ENCODE measurements at regions not wholly inside any gene's neighbourhood (a gene's known extent, or its start where the extent isn't known, plus 50 kb on each side); places are given as distances from the start of the nearest gene placed in this dataset.

GRCh38 chr2:195477248-195477995 is 179.6 kb upstream of the SLC39A10 start:
- no peak for DNase-seq (ENCODE audit: extremely low read depth in 1 of 11, low read depth in 9 of 11, low spot score in 4 of 11)

- no peak for DNase-seq (ENCODE audit: extremely low read depth in 1 of 11, low read depth in 9 of 11, low spot score in 4 of 11)
Measured at GRCh38 chr2:195475336-195475735, 181.7 kb upstream of the SLC39A10 start.

- DNase-seq (ENCODE audit: extremely low read depth in 1 of 11, low read depth in 9 of 11, low spot score in 4 of 11), result no peak
Measured at GRCh38 chr2:195473862-195474261, 183.2 kb upstream of the SLC39A10 start.

- no peak for DNase-seq (ENCODE audit: extremely low read depth in 1 of 11, low read depth in 9 of 11, low spot score in 4 of 11)
Measured at GRCh38 chr2:195472501-195473234, 184.4 kb upstream of the SLC39A10 start.

- no peak for DNase-seq (ENCODE audit: extremely low read depth in 1 of 11, low read depth in 9 of 11, low spot score in 4 of 11)
Measured at GRCh38 chr2:195471807-195472206, 185.2 kb upstream of the SLC39A10 start.

GRCh38 chr2:195471163-195471562 is 185.9 kb upstream of the SLC39A10 start:
- DNase-seq (ENCODE audit: extremely low read depth in 1 of 11, low read depth in 9 of 11, low spot score in 4 of 11), result no peak

GRCh38 chr2:195470622-195471021 is 186.4 kb upstream of the SLC39A10 start:
- DNase-seq (ENCODE audit: extremely low read depth in 1 of 11, low read depth in 9 of 11, low spot score in 4 of 11), result no peak

- no peak for DNase-seq (ENCODE audit: extremely low read depth in 1 of 11, low read depth in 9 of 11, low spot score in 4 of 11)
Measured at GRCh38 chr2:195468771-195469170, 188.3 kb upstream of the SLC39A10 start.

- no peak for DNase-seq (ENCODE audit: extremely low read depth in 1 of 11, low read depth in 9 of 11, low spot score in 4 of 11)
Measured at GRCh38 chr2:195466427-195466826, 190.6 kb upstream of the SLC39A10 start.

- DNase-seq (ENCODE audit: extremely low read depth in 1 of 11, low read depth in 9 of 11, low spot score in 4 of 11), result no peak
Measured at GRCh38 chr2:195461010-195461409, 196.0 kb upstream of the SLC39A10 start.

GRCh38 chr2:195458936-195459335 is 198.1 kb upstream of the SLC39A10 start:
- no peak for DNase-seq (ENCODE audit: extremely low read depth in 1 of 11, low read depth in 9 of 11, low spot score in 4 of 11)

GRCh38 chr2:195457873-195458272 is 199.2 kb upstream of the SLC39A10 start:
- DNase-seq (ENCODE audit: extremely low read depth in 1 of 11, low read depth in 9 of 11, low spot score in 4 of 11), result no peak

- no peak for DNase-seq (ENCODE audit: extremely low read depth in 1 of 11, low read depth in 9 of 11, low spot score in 4 of 11)
Measured at GRCh38 chr2:195456771-195457170, 200.3 kb upstream of the SLC39A10 start.

- no peak for DNase-seq (ENCODE audit: extremely low read depth in 1 of 11, low read depth in 9 of 11, low spot score in 4 of 11)
Measured at GRCh38 chr2:195451160-195451559, 205.9 kb upstream of the SLC39A10 start.

- DNase-seq (ENCODE audit: extremely low read depth in 1 of 11, low read depth in 9 of 11, low spot score in 4 of 11), result no peak
Measured at GRCh38 chr2:195450552-195451113, 206.4 kb upstream of the SLC39A10 start.

- DNase-seq (ENCODE audit: extremely low read depth in 1 of 11, low read depth in 9 of 11, low spot score in 4 of 11), result no peak
Measured at GRCh38 chr2:195447323-195447975, 209.6 kb upstream of the SLC39A10 start.

GRCh38 chr2:195445639-195446038 is 211.4 kb upstream of the SLC39A10 start:
- DNase-seq (ENCODE audit: extremely low read depth in 1 of 11, low read depth in 9 of 11, low spot score in 4 of 11), result no peak

GRCh38 chr2:195443926-195444325 is 213.1 kb upstream of the SLC39A10 start:
- DNase-seq (ENCODE audit: extremely low read depth in 1 of 11, low read depth in 9 of 11, low spot score in 4 of 11), result no peak

- DNase-seq (ENCODE audit: extremely low read depth in 1 of 11, low read depth in 9 of 11, low spot score in 4 of 11), result no peak
Measured at GRCh38 chr2:195442458-195443175, 214.4 kb upstream of the SLC39A10 start.
